ENCODE measurements at regions not wholly inside any gene's neighbourhood (a gene's known extent, or its start where the extent isn't known, plus 50 kb on each side); places are given as distances from the start of the nearest gene placed in this dataset.

- DNase-seq (ENCODE audit: low spot score), result no peak
- H3K9ac ChIP-seq (ENCODE audit: low read depth in 1 of 2, low read length in 2 of 2), result no peak overlapping the region
- no peaks in the 10 kb centered on the region for H3K9me3 ChIP-seq (ENCODE audit: control insufficient read depth in 4 of 4, low read length in 3 of 4)
- no peaks in the 10 kb centered on the region for H3K4me1 ChIP-seq (ENCODE audit: control insufficient read depth in 4 of 4, insufficient read depth in 4 of 4, low read length in 3 of 4)
- H3K4me3 ChIP-seq (ENCODE audit: low read depth in 1 of 3, low read length in 3 of 3), result no peak overlapping the region
- no peaks in the 10 kb centered on the region for H3K36me3 ChIP-seq (ENCODE audit: control insufficient read depth in 4 of 4, insufficient read depth in 3 of 4, low read depth in 1 of 4, low read length in 3 of 4)
- no peak overlapping the region for H3K27ac ChIP-seq (ENCODE audit: low read depth in 1 of 2, low read length in 2 of 2)
- TF ChIP-seq MAX (IDR thresholded peaks at IDR 0.05) (no peak), HNF4A (conservative IDR thresholded peaks at IDR 0.05) (no peak)
- 84% methylated on average over 4 of the region's 4 CpGs for WGBS
- H3K27me3 ChIP-seq (ENCODE audit: control insufficient read depth in 4 of 4, insufficient read depth in 4 of 4, low read length in 3 of 4), result no peaks in the 10 kb centered on the region
Observed at GRCh38 chr14:36005670-36006069, 170.9 kb downstream of the PTCSC3 start.

- Histone ChIP-seq H3K36me3 (ENCODE audit: control insufficient read depth in 4 of 4, insufficient read depth in 3 of 4, low read depth in 1 of 4, low read length in 3 of 4) (no peaks in the 10 kb centered on the region), H3K4me3 (ENCODE audit: low read depth in 1 of 3, low read length in 3 of 3) (no peak overlapping the region), H3K27ac (ENCODE audit: low read depth in 1 of 2, low read length in 2 of 2) (no peak overlapping the region), H3K27me3 (ENCODE audit: control insufficient read depth in 4 of 4, insufficient read depth in 4 of 4, low read length in 3 of 4) (no peaks in the 10 kb centered on the region), H3K9ac (ENCODE audit: low read depth in 1 of 2, low read length in 2 of 2) (no peak overlapping the region), H3K4me1 (ENCODE audit: control insufficient read depth in 4 of 4, insufficient read depth in 4 of 4, low read length in 3 of 4) (no peaks in the 10 kb centered on the region), H3K9me3 (ENCODE audit: control insufficient read depth in 4 of 4, low read length in 3 of 4) (no peaks in the 10 kb centered on the region)
- no peak for DNase-seq (ENCODE audit: low spot score)
- no peak for TF ChIP-seq ATF3 (IDR thresholded peaks at IDR 0.05)
- TF ChIP-seq JUND (IDR thresholded peaks at IDR 0.05), result no peak
- TF ChIP-seq CTCF (IDR thresholded peaks at IDR 0.05; ENCODE audit: low read depth, low read length, missing input control), result no peak
- no peak for TF ChIP-seq HNF4G (IDR thresholded peaks at IDR 0.05)
- no peak for TF ChIP-seq FOXA1 (IDR thresholded peaks at IDR 0.05)
- TF ChIP-seq TAF1 (conservative IDR thresholded peaks at IDR 0.05), result no peak
- TF ChIP-seq EGR1 (IDR thresholded peaks at IDR 0.05; ENCODE audit: low read depth in 2 of 2), result no peak
- no peak for TF ChIP-seq RAD21 (IDR thresholded peaks at IDR 0.05)
- no peak for TF ChIP-seq FOXA2 (IDR thresholded peaks at IDR 0.05)
- TF ChIP-seq SP1 (IDR thresholded peaks at IDR 0.05), result no peak
- TF ChIP-seq ZBTB33 (IDR thresholded peaks at IDR 0.05), result no peak
- TF ChIP-seq NR2F2 (IDR thresholded peaks at IDR 0.05), result no peak
- TF ChIP-seq HNF4A (conservative IDR thresholded peaks at IDR 0.05), result no peak
- no peak for TF ChIP-seq MAX (IDR thresholded peaks at IDR 0.05)
- no peak for TF ChIP-seq RXRA (IDR thresholded peaks at IDR 0.05)
- no peak for TF ChIP-seq YY1 (IDR thresholded peaks at IDR 0.05)
- TF ChIP-seq GABPA (IDR thresholded peaks at IDR 0.05 in 1 of 2, conservative IDR thresholded peaks at IDR 0.05 in 1 of 2), result no peak
- 83% methylated on average over 4 of the region's 4 CpGs for WGBS
Observed at GRCh38 chr14:36001936-36002335, 174.6 kb downstream of the PTCSC3 start.
